Ectodermal cell (in vitro differentiated cells): ENCODE measurements at regions not wholly inside any gene's neighbourhood (a gene's known extent, or its start where the extent isn't known, plus 50 kb on each side); places are given as distances from the start of the nearest gene placed in this dataset.
"Not testable (repeated sequence)": the region's sequence is repeated elsewhere in the genome, so short reads cannot be mapped to it uniquely, and the experiment has no call there.

Experiments
- H3K27ac ChIP-seq: 2 replicates; pipeline ENCODE4 v1.7.0; 2013; ENCODE audit warnings: mild to moderate bottlenecking, low read depth, low read length; ENCODE audit not compliant: insufficient read depth, poor library complexity, severe bottlenecking
- H3K27me3 ChIP-seq: 2 replicates; pipeline ENCODE4 v1.7.0; 2013; ENCODE audit warnings: mild to moderate bottlenecking, low read length; ENCODE audit not compliant: insufficient read depth, control insufficient read depth, poor library complexity, severe bottlenecking
- H3K36me3 ChIP-seq: one replicate; pipeline ENCODE4 v1.7.0; 2013; ENCODE audit warnings: low read length; ENCODE audit not compliant: control insufficient read depth, insufficient read depth
- H3K4me1 ChIP-seq: one replicate; pipeline ENCODE4 v1.7.0; 2013; ENCODE audit warnings: low read length; ENCODE audit not compliant: control insufficient read depth, insufficient read depth
- H3K4me3 ChIP-seq: 2 replicates; pipeline ENCODE4 v1.7.0; 2013; ENCODE audit warnings: low read depth, low read length, control low read depth; ENCODE audit not compliant: insufficient read depth
- H3K9me3 ChIP-seq: 2 replicates; pipeline ENCODE4 v1.7.0; 2013; ENCODE audit warnings: mild to moderate bottlenecking, low read length, moderate library complexity; ENCODE audit not compliant: control insufficient read depth
- WGBS, 2 experiments: methylation state at CpG; one replicate each; pipeline ENCODE4 v1.1.7; 2013; ENCODE audit warnings: missing lambda C conversion rate in 2 of 2; 5-methylcytosine and 5-hydroxymethylcytosine counted together

DNA sequence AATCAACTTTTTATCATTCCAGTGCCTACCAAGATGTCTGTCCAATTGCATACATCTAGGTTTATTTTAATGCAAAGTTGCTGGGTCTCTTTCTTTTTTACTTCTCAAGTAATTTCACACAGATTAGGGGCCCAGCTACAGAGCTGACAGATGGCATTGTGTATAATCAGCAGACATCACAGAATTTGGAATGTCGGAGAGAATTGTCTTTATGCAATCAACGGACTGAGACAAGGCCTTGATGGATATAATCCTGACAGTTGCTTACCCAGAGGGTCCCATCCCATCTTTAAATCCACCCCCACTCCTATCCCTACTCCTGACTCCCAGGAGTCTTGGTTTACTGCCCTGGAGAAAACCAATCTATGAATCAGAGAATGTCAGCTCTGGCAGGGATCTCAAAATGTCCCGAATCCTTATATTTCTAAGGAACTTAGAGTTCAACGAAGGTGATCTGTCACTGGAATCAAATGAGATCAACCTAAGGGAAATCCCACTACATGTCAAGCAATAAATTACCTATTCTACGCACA, 142.0 kb downstream of the LRATD1 start:
- no peaks in the 10 kb centered on the region for H3K36me3 ChIP-seq
- no peak overlapping the region for H3K27ac ChIP-seq
- no peaks in the 10 kb centered on the region for H3K9me3 ChIP-seq
- H3K4me1 ChIP-seq: no peaks in the 10 kb centered on the region
- 93 to 95% methylated on average over 5 of the region's 5 CpGs for WGBS, 2 experiments
- H3K27me3 ChIP-seq: no peaks in the 10 kb centered on the region
- no peak overlapping the region for H3K4me3 ChIP-seq

DNA sequence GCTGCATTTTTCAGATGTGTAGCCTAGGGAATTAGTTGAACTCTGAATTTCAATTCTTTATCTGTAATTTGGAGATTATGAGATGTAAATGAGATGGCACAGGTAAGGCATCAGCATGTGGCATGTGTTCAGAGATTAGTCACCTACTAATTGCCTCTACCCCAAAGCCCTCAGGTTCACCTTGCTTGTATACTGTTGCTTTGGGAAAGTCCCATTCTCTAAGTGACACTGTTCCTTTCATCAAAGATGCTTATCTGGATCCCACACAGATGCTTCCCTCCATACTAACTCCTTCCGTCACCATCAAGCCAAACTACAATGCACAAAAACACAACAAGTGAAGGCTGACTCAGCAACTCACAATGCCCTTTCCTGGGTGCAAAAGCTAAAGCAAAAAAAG, 143.7 kb downstream of the LRATD1 start:
- no peak overlapping the region for H3K4me3 ChIP-seq
- H3K36me3 ChIP-seq: no peaks in the 10 kb centered on the region
- WGBS, 2 experiments: 87 to 98% methylated on average over 1 of the region's 1 CpG
- no peak overlapping the region for H3K27ac ChIP-seq
- H3K4me1 ChIP-seq: no peaks in the 10 kb centered on the region
- H3K9me3 ChIP-seq: no peaks in the 10 kb centered on the region
- H3K27me3 ChIP-seq: no peaks in the 10 kb centered on the region

DNA sequence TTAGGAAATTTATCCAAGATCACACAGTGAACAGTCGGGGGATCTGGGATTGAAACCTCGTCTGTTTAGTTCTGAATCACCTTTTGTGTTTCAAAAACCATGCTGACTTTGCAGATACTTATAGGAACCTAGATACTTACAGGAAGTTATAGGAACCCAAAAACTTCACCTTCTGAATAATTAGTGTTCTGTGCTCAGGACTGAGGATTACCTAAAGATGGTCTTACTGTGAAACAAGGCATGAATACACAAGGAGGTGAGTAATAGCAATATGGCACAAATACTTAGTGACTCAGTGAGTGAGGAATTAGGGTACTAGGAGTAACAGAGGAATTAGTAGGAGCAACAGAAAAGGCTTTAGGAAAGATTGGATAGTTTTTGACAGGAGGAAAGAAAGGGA, 145.5 kb downstream of the LRATD1 start:
- Histone ChIP-seq H3K9me3 (no peaks in the 10 kb centered on the region), H3K27ac (no peak overlapping the region), H3K36me3 (no peaks in the 10 kb centered on the region), H3K4me3 (no peak overlapping the region), H3K27me3 (no peaks in the 10 kb centered on the region), H3K4me1 (no peaks in the 10 kb centered on the region)
- 92 to 97% methylated on average over 2 of the region's 2 CpGs for WGBS, 2 experiments

DNA sequence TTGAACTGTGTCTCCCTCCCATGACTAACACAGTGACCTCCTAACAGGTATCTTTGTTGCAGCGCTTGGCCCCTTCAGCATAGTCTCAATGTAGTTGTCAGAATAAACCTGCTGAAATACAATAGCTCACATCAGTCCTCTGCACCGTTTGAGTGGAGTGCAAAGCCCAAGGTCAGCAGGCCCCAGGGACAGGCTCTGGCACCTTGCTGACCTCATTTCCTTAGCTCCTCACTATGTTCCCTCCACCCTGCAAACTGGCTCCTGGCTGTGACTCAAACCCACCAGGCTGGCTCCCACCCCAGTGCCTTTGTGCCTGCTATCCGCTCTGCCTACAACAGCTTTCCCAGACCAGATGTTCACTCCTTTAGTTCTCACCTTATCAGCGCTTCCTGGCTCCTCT, 146.7 kb downstream of the LRATD1 start:
- no peaks in the 10 kb centered on the region for H3K36me3 ChIP-seq
- 89 to 93% methylated on average over 4 of the region's 4 CpGs for WGBS, 2 experiments
- H3K4me1 ChIP-seq: no peaks in the 10 kb centered on the region

DNA sequence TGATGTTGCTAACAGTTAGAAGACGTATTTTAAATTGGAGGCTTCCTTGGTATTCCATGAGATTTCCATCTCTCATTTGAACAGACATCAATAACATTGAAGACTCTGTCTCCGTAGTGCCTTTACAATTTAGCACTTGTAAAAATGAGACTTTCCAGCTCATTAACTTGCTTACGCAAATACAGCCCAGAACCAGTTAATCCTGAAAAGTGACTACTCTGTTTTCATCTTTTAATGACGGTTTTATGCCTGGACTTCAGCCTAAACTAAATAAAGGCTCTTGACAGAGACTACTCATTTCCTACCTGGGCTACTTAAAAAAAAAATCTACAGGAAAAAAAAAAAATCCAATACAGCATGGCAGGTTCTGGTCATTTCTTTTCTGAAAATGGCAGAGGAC, 148.6 kb downstream of the LRATD1 start:
- 91 to 96% methylated on average over 4 of the region's 4 CpGs for WGBS, 2 experiments
- no peak overlapping the region for H3K27ac ChIP-seq
- no peaks in the 10 kb centered on the region for H3K36me3 ChIP-seq
- H3K27me3 ChIP-seq: no peaks in the 10 kb centered on the region
- no peak overlapping the region for H3K4me3 ChIP-seq
- H3K9me3 ChIP-seq: no peaks in the 10 kb centered on the region
- H3K4me1 ChIP-seq: no peaks in the 10 kb centered on the region

More for the DNA sequence above, 146.7 kb downstream of the LRATD1 start:
- Histone ChIP-seq H3K4me3 (no peak overlapping the region), H3K27me3 (no peaks in the 10 kb centered on the region), H3K9me3 (no peaks in the 10 kb centered on the region), H3K27ac (no peak overlapping the region)

DNA sequence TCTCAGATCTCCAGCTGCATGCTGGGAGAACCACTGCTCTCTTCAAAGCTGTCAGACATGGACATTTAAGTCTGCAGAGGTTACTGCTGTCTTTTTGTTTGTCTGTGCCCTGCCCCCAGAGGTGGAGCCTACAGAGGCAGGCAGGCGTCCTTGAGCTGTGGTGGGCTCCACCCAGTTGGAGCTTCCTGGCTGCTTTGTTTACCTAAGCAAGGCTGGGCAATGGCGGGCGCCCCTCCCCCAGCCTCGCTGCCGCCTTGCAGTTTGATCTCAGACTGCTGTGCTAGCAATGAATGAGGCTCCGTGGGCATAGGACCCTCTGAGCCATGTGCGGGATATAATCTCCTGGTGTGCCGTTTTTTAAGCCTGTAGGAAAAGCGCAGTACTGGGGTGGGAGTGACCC, 156.3 kb downstream of the LRATD1 start:
- H3K27me3 ChIP-seq, H3K27ac ChIP-seq, H3K9me3 ChIP-seq, H3K36me3 ChIP-seq, H3K4me3 ChIP-seq, H3K4me1 ChIP-seq: not testable (repeated sequence)
- 91 to 92% methylated on average over 9 of the region's 9 CpGs for WGBS, 2 experiments

DNA sequence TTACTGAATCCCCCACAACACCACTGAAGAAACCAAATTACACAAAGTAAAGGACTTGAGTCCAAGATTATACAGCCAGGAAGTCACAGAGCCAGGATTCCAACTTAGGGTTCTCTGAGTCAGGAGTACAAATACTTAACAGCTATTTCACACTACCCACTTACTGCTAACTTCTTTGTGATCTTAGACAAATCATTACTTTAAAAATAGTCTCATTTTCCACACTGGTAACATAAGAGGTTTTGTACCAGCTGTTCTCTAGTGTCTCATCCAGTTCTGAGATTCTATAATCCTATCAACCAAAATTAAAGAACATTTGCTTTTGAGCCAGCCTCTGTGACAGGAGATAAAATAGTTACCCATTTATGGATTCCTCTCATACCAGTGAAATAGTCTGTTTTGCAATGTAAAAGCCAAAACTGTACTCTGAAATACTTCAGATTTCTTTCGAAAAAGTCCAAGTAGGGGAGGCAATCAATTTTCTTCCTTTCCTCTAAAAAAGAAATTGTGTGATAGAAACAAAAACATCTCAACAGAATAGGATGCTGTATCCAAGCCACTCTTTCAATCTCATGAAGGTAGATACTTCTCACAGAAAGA, 157.6 kb downstream of the LRATD1 start:
- no peak overlapping the region for H3K27ac ChIP-seq
- H3K9me3 ChIP-seq: peaks cover 2% of the 10 kb centered on the region
- no peak overlapping the region for H3K4me3 ChIP-seq
- no peaks in the 10 kb centered on the region for H3K4me1 ChIP-seq
- WGBS, 2 experiments: 75 to 100% methylated on average over 1 of the region's 1 CpG
- no peaks in the 10 kb centered on the region for H3K27me3 ChIP-seq
- H3K36me3 ChIP-seq: no peaks in the 10 kb centered on the region

DNA sequence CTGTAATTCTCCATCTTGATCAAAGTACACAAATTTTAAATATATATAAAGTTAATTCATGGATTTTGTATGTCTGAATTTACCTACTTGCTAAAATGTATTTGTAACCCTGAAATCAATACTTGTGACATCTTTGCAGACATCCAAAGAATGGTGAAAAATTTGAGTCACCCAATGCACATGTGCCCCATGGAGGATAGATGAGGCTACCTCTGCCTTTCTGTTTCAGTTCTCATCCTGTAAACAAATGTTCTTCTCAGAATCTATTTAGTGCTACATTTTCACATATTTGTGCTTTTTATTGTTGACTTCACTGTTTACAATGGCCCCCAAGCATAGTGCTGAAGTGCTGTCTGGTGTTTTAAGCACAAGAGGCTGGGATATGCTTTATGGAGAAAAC, 171.5 kb downstream of the LRATD1 start:
- no peaks in the 10 kb centered on the region for H3K9me3 ChIP-seq
- H3K27ac ChIP-seq: no peak overlapping the region
- H3K4me1 ChIP-seq: no peaks in the 10 kb centered on the region

DNA sequence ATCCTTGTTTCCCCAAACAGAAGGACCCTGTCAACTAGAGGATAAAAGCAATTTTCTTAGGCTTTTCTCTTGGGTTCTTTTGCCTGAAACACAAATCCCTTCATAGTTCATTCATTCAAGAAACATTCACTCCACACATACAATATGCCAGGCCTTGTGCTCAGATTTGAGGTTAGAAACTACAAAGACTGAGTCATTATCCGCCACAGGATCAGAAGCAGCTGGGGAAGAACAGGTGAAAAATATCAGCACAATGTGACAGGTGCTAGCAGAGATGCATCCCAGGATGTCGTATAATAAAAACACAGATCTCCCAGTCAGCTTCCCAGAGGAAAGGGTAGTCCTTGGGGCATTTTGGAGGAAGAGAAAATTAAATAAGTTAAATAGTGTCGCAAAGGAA, 172.4 kb downstream of the LRATD1 start:
- 82 to 89% methylated on average over 3 of the region's 3 CpGs for WGBS, 2 experiments

More for the DNA sequence above, 171.5 kb downstream of the LRATD1 start:
- H3K27me3 ChIP-seq: no peaks in the 10 kb centered on the region
- no peaks in the 10 kb centered on the region for H3K36me3 ChIP-seq
- no peak overlapping the region for H3K4me3 ChIP-seq

DNA sequence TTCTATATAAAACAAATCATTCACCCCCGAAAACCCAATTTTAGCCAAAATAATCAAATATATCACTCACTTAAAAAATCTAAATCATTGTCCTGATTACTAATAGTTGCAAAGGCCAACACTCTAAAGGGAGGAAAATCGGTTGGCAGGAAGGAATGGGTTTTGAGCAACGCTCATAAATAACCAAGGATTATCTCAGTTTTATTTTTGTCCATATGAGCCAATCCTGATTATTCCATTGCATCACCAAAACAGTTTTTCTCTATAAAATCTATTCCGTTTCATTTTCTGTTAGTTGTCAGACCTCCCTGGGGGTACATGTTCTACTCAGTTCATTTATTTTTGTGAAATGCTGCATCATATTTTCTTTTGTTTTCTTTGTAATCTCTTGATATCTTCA, 174.1 kb downstream of the LRATD1 start:
- Histone ChIP-seq H3K9me3 (no peaks in the 10 kb centered on the region), H3K4me1 (no peaks in the 10 kb centered on the region), H3K27ac (no peak overlapping the region), H3K36me3 (no peaks in the 10 kb centered on the region), H3K4me3 (no peak overlapping the region), H3K27me3 (no peaks in the 10 kb centered on the region)
- WGBS, 2 experiments: 86 to 90% methylated on average over 4 of the region's 4 CpGs

More for the DNA sequence above, 172.4 kb downstream of the LRATD1 start:
- Histone ChIP-seq H3K27me3 (no peaks in the 10 kb centered on the region), H3K4me1 (no peaks in the 10 kb centered on the region), H3K27ac (no peak overlapping the region), H3K9me3 (no peaks in the 10 kb centered on the region), H3K36me3 (no peaks in the 10 kb centered on the region), H3K4me3 (no peak overlapping the region)

DNA sequence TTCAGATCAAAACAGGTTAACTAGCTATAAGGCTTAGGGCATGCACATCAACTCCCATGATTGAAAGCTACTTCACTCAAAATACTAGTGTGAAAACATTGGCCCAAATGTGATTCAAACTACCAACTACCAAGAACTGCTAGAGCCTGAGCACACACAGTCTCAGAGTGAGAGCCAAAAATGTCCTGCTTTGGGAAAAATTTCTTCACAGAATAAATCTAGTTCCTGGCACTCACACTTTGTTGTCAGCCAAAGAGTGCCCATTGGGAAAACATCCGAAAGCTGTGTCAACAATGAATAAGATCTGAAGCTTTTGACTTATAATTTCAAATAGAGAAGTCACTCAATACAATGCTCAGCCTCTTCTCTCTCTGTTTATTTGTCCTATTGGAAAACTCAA, 182.7 kb downstream of the LRATD1 start:
- Histone ChIP-seq H3K9me3 (no peaks in the 10 kb centered on the region), H3K4me1 (no peaks in the 10 kb centered on the region), H3K36me3 (no peaks in the 10 kb centered on the region), H3K27me3 (no peaks in the 10 kb centered on the region), H3K27ac (no peak overlapping the region), H3K4me3 (no peak overlapping the region)
- WGBS, 2 experiments: 89 to 90% methylated on average over 1 of the region's 1 CpG
